ENCODE measurements at regions not wholly inside any gene's neighbourhood (a gene's known extent, or its start where the extent isn't known, plus 50 kb on each side); places are given as distances from the start of the nearest gene placed in this dataset.

- no peak for TF ChIP-seq CTCF (conservative IDR thresholded peaks at IDR 0.05; ENCODE audit: low read depth)
- CTCF ChIA-PET: no interaction called here
- no peak overlapping the region for H3K27ac ChIP-seq
- POLR2A ChIA-PET (ENCODE audit: low non-redundant PET): no interaction called here
- no peak for DNase-seq (ENCODE audit: low spot score)
These were observed 314.8 kb upstream of the GRM3 start for GRCh38 chr7:86328801-86329433.

GRCh38 chr7:86326847-86327246 lies 316.9 kb upstream of the GRM3 start:
- ChIA-PET CTCF (interaction anchor here (0.6 kb wide), 1 partner anchor 1357 kb away, joined by 3 read pairs; no protein-coding TSS in a partner anchor), POLR2A (ENCODE audit: low non-redundant PET) (no interaction called here)
- no peak for TF ChIP-seq CTCF (conservative IDR thresholded peaks at IDR 0.05; ENCODE audit: low read depth)
- no peak overlapping the region for H3K27ac ChIP-seq
- no peak for DNase-seq (ENCODE audit: low spot score)

- DNase-seq (ENCODE audit: low spot score): no peak
- ChIA-PET CTCF (interaction anchor here (0.6 to 1.2 kb wide), 2 partner anchors 18 to 99 kb away, joined by 3 read pairs; no protein-coding TSS in a partner anchor), POLR2A (ENCODE audit: low non-redundant PET) (no interaction called here)
- H3K27ac ChIP-seq: no peak overlapping the region
- no peak for TF ChIP-seq CTCF (conservative IDR thresholded peaks at IDR 0.05; ENCODE audit: low read depth)
These were observed 322.8 kb upstream of the GRM3 start for GRCh38 chr7:86320889-86321288.

- no peak for DNase-seq (ENCODE audit: low spot score)
- H3K27ac ChIP-seq: no peak overlapping the region
- no peak for TF ChIP-seq CTCF (conservative IDR thresholded peaks at IDR 0.05; ENCODE audit: low read depth)
- CTCF ChIA-PET: interaction anchor here (0.8 kb wide), 1 partner anchor 37 kb away, joined by 4 read pairs; no protein-coding TSS in a partner anchor
- POLR2A ChIA-PET (ENCODE audit: low non-redundant PET): no interaction called here
These were observed 323.4 kb upstream of the GRM3 start for GRCh38 chr7:86320341-86320740.

- TF ChIP-seq CTCF (conservative IDR thresholded peaks at IDR 0.05; ENCODE audit: low read depth): no peak
- ChIA-PET CTCF (no interaction called here), POLR2A (ENCODE audit: low non-redundant PET) (no interaction called here)
- DNase-seq (ENCODE audit: low spot score): no peak
- H3K27ac ChIP-seq: no peak overlapping the region
These were observed 329.9 kb upstream of the GRM3 start for GRCh38 chr7:86313842-86314241.

GRCh38 chr7:86301301-86301700 lies 342.4 kb upstream of the GRM3 start:
- ChIA-PET CTCF (interaction anchor here (0.6 kb wide), 1 partner anchor 12 kb away, joined by 3 read pairs; no protein-coding TSS in a partner anchor), POLR2A (ENCODE audit: low non-redundant PET) (no interaction called here)
- DNase-seq (ENCODE audit: low spot score): no peak
- no peak for TF ChIP-seq CTCF (conservative IDR thresholded peaks at IDR 0.05; ENCODE audit: low read depth)
- no peak overlapping the region for H3K27ac ChIP-seq

All from RWPE1 (cell line).